Erythroblast (primary cell): ENCODE measurements at regions not wholly inside any gene's neighbourhood (a gene's known extent, or its start where the extent isn't known, plus 50 kb on each side); places are given as distances from the start of the nearest gene placed in this dataset.

Experiments used
- GATA1 ChIP-seq: IDR thresholded peaks from 2 replicates; pipeline ENCODE4 v1.6.1; 2011; ENCODE audit warnings: low read depth, mild to moderate bottlenecking, control low read depth, low read length, moderate library complexity
- POLR2A ChIP-seq: IDR thresholded peaks from 2 replicates; pipeline ENCODE4 v1.6.1; 2011; ENCODE audit warnings: mild to moderate bottlenecking, low read length

DNA sequence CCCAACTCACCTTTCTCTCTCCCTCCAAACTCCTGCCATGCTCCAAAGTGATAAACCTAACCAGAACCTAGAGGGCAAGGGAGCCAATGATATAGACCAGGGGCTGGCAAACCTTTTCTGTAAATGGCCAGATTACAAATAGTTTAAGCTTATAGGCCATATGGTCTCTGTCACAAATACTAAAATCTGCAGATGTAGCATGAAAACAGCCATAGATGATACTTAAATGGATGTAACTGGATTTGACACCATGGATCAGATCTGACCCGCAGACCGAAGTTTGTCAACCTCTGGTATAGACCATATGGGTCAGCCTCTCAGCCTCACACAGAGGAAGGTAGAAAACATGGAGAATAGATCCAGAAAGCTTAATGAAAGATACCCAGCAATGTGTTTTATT lies 165.2 kb upstream of the STT3B start:
- TF ChIP-seq POLR2A (no peak), GATA1 (no peak)
